ENCODE measurements at regions not wholly inside any gene's neighbourhood (a gene's known extent, or its start where the extent isn't known, plus 50 kb on each side); places are given as distances from the start of the nearest gene placed in this dataset.

- no peak for DNase-seq (ENCODE audit: low read depth)
Measured at GRCh38 chr10:62745581-62745980, 58.9 kb upstream of the ADO start.

- DNase-seq (ENCODE audit: low read depth): no peak
Measured at GRCh38 chr10:62746951-62747729, 57.4 kb upstream of the ADO start.

DNA sequence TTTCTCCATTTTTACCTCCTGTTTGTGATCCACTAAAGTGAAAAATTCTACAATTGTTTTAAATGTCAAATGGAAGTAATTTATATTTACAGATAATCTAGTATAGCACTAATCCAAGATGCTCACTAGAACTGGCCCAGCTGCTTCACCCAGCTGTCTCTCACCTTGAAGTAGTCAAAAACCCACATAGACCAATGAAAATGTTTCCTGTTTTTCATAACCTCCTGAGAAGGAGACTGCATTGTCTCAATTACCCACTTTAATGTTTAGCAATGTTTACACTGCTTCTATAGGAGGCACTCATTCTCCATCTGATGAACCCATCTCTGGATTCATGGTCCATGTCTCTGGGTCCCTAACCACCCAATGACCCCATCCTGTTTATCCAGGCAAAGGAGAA is 56.1 kb upstream of the ADO start:
- no peak for DNase-seq (ENCODE audit: low read depth)

- no peak for DNase-seq (ENCODE audit: low read depth)
Measured at GRCh38 chr10:62749093-62749683, 55.3 kb upstream of the ADO start.
